ENCODE measurements at regions not wholly inside any gene's neighbourhood (a gene's known extent, or its start where the extent isn't known, plus 50 kb on each side); places are given as distances from the start of the nearest gene placed in this dataset.

DNA sequence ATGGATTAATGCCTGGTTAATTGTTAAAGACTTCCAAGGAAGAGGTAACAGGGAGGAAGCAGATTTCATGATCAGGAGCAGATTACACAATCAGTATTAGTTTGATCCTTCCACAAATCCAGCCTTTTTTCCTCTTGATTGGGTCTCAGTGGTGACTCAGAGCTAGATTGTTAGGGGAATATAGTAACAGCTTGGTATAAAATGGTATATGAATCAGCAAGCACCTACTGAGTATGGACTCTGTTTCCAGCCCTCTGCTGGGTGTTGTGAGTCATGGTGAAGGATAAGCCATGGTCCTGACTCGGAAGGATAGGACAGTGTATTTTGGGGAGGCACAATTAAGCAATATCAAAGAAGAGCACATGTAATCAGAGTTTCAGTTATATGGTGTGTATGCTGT lies 272.4 kb upstream of the DPP10 start:
- H3K27ac ChIP-seq = no peak overlapping the region
- TF ChIP-seq, protein P1, sequence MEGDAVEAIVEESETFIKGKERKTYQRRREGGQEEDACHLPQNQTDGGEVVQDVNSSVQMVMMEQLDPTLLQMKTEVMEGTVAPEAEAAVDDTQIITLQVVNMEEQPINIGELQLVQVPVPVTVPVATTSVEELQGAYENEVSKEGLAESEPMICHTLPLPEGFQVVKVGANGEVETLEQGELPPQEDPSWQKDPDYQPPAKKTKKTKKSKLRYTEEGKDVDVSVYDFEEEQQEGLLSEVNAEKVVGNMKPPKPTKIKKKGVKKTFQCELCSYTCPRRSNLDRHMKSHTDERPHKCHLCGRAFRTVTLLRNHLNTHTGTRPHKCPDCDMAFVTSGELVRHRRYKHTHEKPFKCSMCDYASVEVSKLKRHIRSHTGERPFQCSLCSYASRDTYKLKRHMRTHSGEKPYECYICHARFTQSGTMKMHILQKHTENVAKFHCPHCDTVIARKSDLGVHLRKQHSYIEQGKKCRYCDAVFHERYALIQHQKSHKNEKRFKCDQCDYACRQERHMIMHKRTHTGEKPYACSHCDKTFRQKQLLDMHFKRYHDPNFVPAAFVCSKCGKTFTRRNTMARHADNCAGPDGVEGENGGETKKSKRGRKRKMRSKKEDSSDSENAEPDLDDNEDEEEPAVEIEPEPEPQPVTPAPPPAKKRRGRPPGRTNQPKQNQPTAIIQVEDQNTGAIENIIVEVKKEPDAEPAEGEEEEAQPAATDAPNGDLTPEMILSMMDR (conservative IDR thresholded peaks at IDR 0.05) = no peak

DNA sequence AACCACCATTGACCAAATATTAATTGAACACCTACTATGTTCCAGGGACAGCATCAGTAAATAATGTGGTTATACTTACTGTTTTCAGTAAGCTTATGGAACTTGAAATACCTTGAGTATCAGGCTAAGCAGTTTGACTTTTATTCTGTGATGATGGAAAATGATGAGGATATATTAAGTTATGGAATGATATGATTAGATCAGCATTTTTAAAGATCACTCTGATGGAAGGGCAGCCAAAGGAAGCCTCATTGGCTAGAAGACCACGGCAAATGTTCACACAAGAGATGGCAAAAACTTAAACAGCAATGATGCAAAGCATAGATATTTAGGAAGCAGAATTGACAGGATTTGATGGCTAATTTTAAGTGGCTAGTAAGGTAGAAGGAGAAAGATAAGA lies 266.9 kb upstream of the DPP10 start:
- TF ChIP-seq, protein P1 (conservative IDR thresholded peaks at IDR 0.05) = no peak

DNA sequence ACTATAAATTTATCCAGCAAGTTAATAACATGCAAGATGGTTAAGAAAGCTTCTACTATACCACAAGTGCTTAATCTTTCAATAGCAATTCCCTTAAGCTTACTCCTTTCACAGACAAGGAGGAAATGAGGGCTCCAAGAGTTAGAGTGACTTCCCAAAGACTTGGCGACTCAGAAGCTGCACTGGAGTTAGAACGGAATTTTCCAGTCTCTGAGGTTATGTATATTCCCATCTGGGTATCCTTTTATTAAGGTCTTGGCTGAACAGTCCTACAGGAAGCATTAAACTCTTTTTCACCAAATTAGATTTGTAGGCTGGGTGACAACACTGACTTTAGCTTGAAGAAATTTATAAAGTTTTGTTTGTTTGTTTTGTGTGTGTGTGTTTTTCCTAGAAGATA lies 256.9 kb upstream of the DPP10 start:
- no peak overlapping the region for H3K27ac ChIP-seq
- TF ChIP-seq, protein P1 (conservative IDR thresholded peaks at IDR 0.05) = no peak

More for the DNA sequence above, 266.9 kb upstream of the DPP10 start:
- H3K27ac ChIP-seq = no peak overlapping the region

DNA sequence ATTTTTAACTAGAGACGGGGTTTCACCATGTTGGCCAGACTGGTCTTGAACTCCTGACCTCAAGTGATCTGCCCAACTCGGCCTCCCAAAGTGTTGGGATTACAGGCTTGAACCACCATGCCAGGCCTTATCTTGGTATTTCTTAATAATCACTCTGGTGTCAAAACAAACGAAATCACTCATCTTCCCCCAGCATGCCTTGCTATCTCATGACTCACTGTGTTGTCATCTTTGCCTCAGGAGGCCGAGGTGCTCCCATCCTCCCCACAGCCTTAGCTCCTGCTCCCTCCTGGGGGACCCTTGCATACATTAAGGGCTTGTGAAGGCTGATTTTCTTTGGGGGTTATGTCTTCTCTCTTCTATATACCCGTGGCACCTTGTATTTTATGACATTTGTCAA lies 250.1 kb upstream of the DPP10 start:
- TF ChIP-seq, protein P1 (conservative IDR thresholded peaks at IDR 0.05) = no peak

DNA sequence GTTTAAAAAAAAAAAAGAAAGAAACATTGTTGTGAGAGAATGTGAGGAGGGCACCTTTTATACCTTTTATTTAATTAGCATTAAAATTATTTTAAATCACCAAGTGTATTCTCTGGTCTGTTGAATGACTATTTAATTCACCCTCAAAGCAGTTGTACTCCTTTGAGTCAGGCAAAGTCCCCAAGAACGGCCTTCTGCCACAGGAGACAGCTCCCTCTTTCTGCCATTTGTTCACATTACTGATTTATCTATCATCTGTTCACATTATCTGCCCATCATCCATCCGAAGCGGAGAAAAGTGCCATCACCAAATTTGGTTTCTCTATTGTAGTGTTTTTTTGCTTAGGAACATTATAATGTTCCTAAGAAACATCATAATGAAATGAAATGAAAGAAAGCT lies 240.7 kb upstream of the DPP10 start:
- TF ChIP-seq, protein P1 (conservative IDR thresholded peaks at IDR 0.05) = peak; percentile 50
- no peak overlapping the region for H3K27ac ChIP-seq

More for the DNA sequence above, 250.1 kb upstream of the DPP10 start:
- H3K27ac ChIP-seq = no peak overlapping the region

DNA sequence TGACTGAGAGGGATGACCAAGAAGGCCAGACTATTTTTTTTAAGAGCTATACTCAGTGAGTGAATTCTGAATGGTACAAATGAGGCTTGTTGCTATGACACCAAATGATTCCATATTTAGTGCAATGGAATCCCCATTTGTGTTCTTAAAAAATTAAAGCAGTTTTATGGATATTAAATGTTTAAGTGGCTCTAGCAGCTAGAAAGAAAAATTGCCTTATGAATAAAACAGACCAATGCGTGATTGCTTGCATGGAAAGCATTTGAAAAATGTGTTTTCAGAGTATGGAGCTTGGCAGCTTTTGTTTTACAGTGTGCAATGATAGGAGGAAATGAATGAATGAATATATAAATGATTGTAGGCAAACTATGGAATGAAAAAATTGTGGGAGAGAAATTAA lies 238.8 kb upstream of the DPP10 start:
- H3K27ac ChIP-seq = no peak overlapping the region
- TF ChIP-seq, protein P1 (conservative IDR thresholded peaks at IDR 0.05) = no peak

DNA sequence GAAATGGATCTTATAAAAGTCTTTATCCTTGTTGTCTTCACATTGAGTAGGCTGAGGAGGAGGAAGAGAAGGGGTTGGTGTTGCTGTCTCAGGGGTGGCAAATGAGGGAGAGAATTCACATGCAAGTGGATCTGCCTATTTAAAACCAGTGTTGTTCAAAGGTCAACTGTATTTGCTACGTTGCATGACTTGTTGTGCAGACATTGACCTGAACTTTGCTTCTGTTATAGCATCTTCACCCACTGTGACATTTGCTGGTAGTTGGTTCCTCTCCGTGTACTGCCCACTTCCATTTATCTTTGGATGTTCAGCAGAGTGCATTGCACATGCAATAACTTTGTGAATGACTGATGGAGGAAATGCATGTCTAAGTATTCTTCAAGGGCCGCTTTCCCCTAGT lies 228.6 kb upstream of the DPP10 start:
- TF ChIP-seq, protein P1 (conservative IDR thresholded peaks at IDR 0.05) = no peak
- H3K27ac ChIP-seq = no peak overlapping the region

DNA sequence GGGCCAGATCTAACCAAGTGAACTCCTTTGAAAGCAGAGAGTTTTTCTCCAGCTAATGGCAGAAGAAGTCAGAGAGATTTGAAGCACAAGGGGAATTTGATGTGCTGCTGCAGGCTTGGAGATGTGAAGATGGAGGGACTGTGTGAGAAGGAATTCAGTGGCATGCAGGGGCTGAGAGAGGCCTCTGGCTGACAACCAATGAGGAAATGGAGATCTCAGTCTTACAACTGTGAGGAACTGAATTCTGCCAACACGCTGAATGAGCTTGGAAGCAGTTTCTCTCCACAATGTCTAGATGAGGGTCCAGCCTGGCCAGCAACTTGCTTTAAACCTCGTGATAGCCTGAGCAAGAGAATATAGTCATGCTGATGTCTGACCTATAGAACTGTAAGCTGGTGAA lies 224.1 kb upstream of the DPP10 start:
- no peak overlapping the region for H3K27ac ChIP-seq
- TF ChIP-seq, protein P1 (conservative IDR thresholded peaks at IDR 0.05) = no peak
